ENCODE measurements at regions not wholly inside any gene's neighbourhood (a gene's known extent, or its start where the extent isn't known, plus 50 kb on each side); places are given as distances from the start of the nearest gene placed in this dataset.

GRCh38 chr14:34093883-34094282, 143.0 kb upstream of the EGLN3 start:
- ATAC-seq: no peak
- TF ChIP-seq CTCF (IDR thresholded peaks at IDR 0.05): no peak
- Histone ChIP-seq H3K36me3 (no peaks in the 10 kb centered on the region), H3K27me3 (no peaks in the 10 kb centered on the region), H3K4me3 (no peak overlapping the region), H3K9me3 (no peaks in the 10 kb centered on the region), H3K27ac (no peak overlapping the region), H3K4me1 (peaks cover 0 to 5% (median 0%) of the 10 kb centered on the region in 3 donors)
- 91 to 97% methylated on average over 3 of the region's 3 CpGs for WGBS, 2 donors
- intact Hi-C loops (cut with DNase I): loop anchor here in 2 of 3 donors (10.0 kb wide), 2 partner anchors 159 to 249 kb away; no protein-coding TSS in a partner anchor
- no peak for DNase-seq
- FAIRE-seq: no peak

- H3K4me1 ChIP-seq: no peaks in the 10 kb centered on the region
- no peak overlapping the region for H3K27ac ChIP-seq
- H3K4me3 ChIP-seq: no peak overlapping the region
- H3K9me3 ChIP-seq: no peaks in the 10 kb centered on the region
- no peak for DNase-seq
- ATAC-seq: no peak
- H3K36me3 ChIP-seq: no peaks in the 10 kb centered on the region
- H3K27me3 ChIP-seq: no peaks in the 10 kb centered on the region
- no peak for FAIRE-seq
- TF ChIP-seq CTCF (IDR thresholded peaks at IDR 0.05): no peak
- intact Hi-C loops (cut with DNase I): loop anchor here in 2 of 3 donors (10.0 kb wide), 2 partner anchors 156 to 246 kb away; no protein-coding TSS in a partner anchor
Measured at GRCh38 chr14:34090451-34090850, 139.6 kb upstream of the EGLN3 start.

DNA sequence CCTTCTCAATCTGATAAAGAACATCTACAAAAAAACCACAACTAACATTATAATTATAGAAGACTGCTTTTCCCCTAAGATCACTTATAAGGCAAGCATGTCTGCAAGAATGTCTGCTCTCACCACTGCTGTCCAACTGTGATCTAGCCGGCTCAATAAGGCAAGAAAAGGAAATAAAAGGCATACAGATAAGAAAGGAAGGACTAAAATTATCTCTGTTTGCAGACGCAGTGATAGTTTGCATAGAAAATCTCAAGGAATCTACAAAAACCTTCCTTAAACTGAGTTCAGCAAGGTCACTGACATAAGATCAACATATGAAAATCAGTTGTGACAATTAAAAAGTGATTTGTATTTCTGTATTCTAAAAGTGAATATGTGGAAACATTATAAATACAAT, 138.0 kb upstream of the EGLN3 start:
- WGBS, 2 donors: 42 to 52% methylated on average over 2 of the region's 2 CpGs
- Histone ChIP-seq H3K27me3 (no peaks in the 10 kb centered on the region), H3K4me1 (no peaks in the 10 kb centered on the region), H3K9me3 (no peaks in the 10 kb centered on the region), H3K27ac (no peak overlapping the region), H3K4me3 (no peak overlapping the region), H3K36me3 (no peaks in the 10 kb centered on the region)
- no peak for DNase-seq
- intact Hi-C loops (cut with DNase I): no loop called here
- ATAC-seq: no peak
- FAIRE-seq: no peak
- no peak for TF ChIP-seq CTCF (IDR thresholded peaks at IDR 0.05)

- Histone ChIP-seq H3K4me1 (peaks cover 0 to 5% (median 0%) of the 10 kb centered on the region in 3 donors), H3K27ac (no peak overlapping the region), H3K27me3 (no peaks in the 10 kb centered on the region), H3K4me3 (no peak overlapping the region), H3K36me3 (no peaks in the 10 kb centered on the region), H3K9me3 (no peaks in the 10 kb centered on the region)
- DNase-seq: no peak
- no peak for TF ChIP-seq CTCF (IDR thresholded peaks at IDR 0.05)
- intact Hi-C loops (cut with DNase I): no loop called here
- no peak for FAIRE-seq
- 89 to 93% methylated on average over 3 of the region's 3 CpGs for WGBS, 2 donors
- no peak for ATAC-seq
Measured at GRCh38 chr14:34087571-34087970, 136.7 kb upstream of the EGLN3 start.

DNA sequence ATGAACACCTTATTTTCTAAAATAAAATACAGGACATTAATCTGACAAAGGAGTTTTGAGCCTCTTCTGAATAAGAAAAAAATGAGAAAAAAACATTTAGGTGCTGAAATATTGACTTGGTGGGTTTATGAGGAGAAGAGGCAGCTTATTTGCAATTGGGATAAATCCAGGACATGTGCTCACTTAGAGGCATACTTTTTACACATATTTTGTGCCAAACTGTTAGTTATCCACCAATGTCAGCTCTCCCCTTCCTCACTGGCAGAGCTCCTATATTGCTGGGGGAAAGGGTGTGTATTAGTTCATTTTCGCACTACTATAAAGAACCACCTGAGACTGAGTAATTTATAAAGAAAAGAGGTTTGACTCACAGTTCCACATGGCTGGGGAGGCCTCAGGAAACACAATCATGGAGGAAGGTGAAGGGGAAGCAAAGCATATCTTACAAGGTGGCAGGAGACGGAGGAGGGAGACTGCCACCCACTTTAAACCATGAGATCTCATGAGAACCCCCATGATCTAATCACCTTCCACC, 135.4 kb upstream of the EGLN3 start:
- no peak for FAIRE-seq
- no peak for DNase-seq
- no peaks in the 10 kb centered on the region for H3K9me3 ChIP-seq
- no peak for ATAC-seq
- 89 to 91% methylated on average over 2 of the region's 2 CpGs for WGBS, 2 donors
- intact Hi-C loops (cut with DNase I): no loop called here
- H3K27ac ChIP-seq: no peak overlapping the region
- TF ChIP-seq CTCF (IDR thresholded peaks at IDR 0.05): no peak
- H3K4me1 ChIP-seq: peaks cover 4 to 18% (median 10%) of the 10 kb centered on the region in 3 donors
- H3K4me3 ChIP-seq: no peak overlapping the region
- H3K36me3 ChIP-seq: no peaks in the 10 kb centered on the region
- no peaks in the 10 kb centered on the region for H3K27me3 ChIP-seq

Measured in pancreas (tissue), 10 donors.